ENCODE measurements at regions not wholly inside any gene's neighbourhood (a gene's known extent, or its start where the extent isn't known, plus 50 kb on each side); places are given as distances from the start of the nearest gene placed in this dataset.

DNA sequence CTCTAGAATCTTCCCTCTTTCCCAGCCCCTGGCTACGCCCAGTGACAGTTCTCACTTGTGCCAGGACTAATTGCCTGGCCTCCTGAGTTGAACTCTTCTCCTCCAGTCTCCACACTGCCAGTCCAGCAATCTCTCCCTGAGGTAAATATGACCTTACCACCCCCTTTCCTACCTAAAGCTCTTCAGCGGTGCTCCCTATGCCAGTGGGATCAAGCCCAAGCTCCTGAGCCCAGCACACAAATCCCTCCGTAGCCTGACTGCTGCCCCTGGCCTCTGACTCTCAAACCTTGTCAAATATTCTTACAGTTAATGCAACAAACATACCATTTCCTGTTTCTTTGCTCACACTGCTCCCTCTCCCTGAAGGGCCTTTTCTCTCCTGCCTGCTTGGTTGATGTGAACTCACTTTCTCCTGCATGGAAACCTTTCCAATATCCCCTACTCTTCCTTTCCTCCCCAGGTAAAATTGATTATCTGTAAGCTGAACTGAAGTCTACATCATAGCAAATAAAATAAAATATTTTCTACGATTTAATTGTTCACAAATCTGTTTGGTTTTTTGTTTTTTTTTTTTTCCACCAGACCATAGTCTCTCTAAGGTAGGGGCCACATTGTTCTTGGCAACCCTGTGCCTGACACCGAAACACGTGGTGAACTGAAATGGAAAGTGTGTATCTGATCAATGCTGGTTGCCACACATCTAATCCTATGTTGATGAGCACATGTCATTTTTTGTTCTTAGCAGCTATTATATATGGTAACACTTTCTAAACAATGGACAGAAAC is 147.5 kb downstream of the SLC38A6 start:
- TF ChIP-seq, protein P1, sequence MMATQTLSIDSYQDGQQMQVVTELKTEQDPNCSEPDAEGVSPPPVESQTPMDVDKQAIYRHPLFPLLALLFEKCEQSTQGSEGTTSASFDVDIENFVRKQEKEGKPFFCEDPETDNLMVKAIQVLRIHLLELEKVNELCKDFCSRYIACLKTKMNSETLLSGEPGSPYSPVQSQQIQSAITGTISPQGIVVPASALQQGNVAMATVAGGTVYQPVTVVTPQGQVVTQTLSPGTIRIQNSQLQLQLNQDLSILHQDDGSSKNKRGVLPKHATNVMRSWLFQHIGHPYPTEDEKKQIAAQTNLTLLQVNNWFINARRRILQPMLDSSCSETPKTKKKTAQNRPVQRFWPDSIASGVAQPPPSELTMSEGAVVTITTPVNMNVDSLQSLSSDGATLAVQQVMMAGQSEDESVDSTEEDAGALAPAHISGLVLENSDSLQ (IDR thresholded peaks at IDR 0.05): no peak
- TF ChIP-seq ZNF384 (IDR thresholded peaks at IDR 0.05) (no peak), BHLHE40 (IDR thresholded peaks at IDR 0.05; ENCODE audit: borderline replicate concordance) (no peak), FOXA1 (IDR thresholded peaks at IDR 0.05) (no peak), SUZ12 (IDR thresholded peaks at IDR 0.05) (no peak), ARNT (IDR thresholded peaks at IDR 0.05) (no peak), NFRKB (IDR thresholded peaks at IDR 0.05) (no peak), ELF4 (IDR thresholded peaks at IDR 0.05) (no peak), FOXM1 (IDR thresholded peaks at IDR 0.05; ENCODE audit: borderline replicate concordance) (no peak), CTBP1 (IDR thresholded peaks at IDR 0.05; ENCODE audit: borderline replicate concordance) (no peak), LEF1 (IDR thresholded peaks at IDR 0.05; ENCODE audit: borderline replicate concordance) (no peak), L3MBTL2 (conservative IDR thresholded peaks at IDR 0.05) (no peak), TARDBP (IDR thresholded peaks at IDR 0.05) (no peak), FOXK2 (IDR thresholded peaks at IDR 0.05) (no peak), HDGF (IDR thresholded peaks at IDR 0.05; ENCODE audit: borderline replicate concordance) (no peak), SP1 (IDR thresholded peaks at IDR 0.05) (no peak)
- POLR2A ChIA-PET: no interaction called here
- CTCF ChIA-PET: no interaction called here
- DNase-seq (ENCODE audit: extremely low spot score): no peak

DNA sequence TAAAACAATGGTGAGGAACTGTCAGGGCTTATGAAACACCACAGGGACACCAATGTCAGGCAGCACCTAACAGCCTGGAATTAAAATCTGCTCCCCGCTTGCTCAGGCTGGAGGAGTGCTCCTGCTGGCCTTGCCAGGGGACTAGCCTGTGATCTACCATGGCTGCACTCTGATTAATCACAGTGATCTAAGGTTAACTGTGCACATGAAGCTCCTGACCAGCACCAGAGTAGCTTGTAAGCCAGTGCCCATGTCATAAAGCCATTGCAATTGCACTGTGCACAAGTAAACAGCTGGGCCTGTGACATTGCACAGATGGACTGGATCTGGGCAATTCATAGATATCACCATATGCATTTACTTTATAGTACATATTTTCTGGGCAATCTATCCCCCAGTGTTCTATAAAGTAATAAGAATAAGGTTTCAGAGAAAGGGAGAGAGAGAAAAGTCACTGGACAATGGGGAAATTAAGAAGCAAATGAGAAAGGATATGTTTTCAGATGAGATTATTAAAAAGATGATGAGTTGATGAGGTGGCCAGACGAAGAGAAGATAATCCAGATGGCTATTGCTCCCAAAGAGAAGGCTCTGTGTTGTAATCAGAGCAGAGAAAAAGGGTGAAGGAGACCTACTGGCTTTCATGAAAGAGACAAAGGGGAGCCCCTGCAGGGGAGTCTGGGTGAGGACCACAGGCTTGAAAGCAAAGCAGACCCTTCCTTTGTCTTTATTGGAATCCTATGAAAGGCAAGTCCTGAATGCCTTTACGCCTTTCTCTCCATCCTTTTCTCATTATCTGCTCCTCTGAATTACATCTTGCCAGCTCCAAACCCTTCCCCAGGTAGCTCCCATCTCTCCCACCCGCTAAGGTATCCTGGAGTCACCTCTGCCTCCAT is 145.8 kb downstream of the SLC38A6 start:
- POLR2A ChIA-PET: no interaction called here
- DNase-seq (ENCODE audit: extremely low spot score): no peak
- TF ChIP-seq SUZ12 (IDR thresholded peaks at IDR 0.05) (no peak), FOXM1 (IDR thresholded peaks at IDR 0.05; ENCODE audit: borderline replicate concordance) (no peak), FOXA1 (IDR thresholded peaks at IDR 0.05) (no peak), TARDBP (IDR thresholded peaks at IDR 0.05) (no peak), ZNF384 (IDR thresholded peaks at IDR 0.05) (no peak)
- CTCF ChIA-PET: no interaction called here

- ChIA-PET POLR2A (no interaction called here), CTCF (no interaction called here)
- DNase-seq (ENCODE audit: extremely low spot score): no peak
- TF ChIP-seq FOXM1 (IDR thresholded peaks at IDR 0.05; ENCODE audit: borderline replicate concordance) (no peak), TARDBP (IDR thresholded peaks at IDR 0.05) (no peak)
Measured at GRCh38 chr14:61125867-61126572, 145.0 kb downstream of the SLC38A6 start.

- DNase-seq (ENCODE audit: extremely low spot score): no peak
- TF ChIP-seq L3MBTL2 (conservative IDR thresholded peaks at IDR 0.05) (no peak), ARNT (IDR thresholded peaks at IDR 0.05) (no peak), ZNF384 (IDR thresholded peaks at IDR 0.05) (no peak), FOXK2 (IDR thresholded peaks at IDR 0.05) (no peak), CTBP1 (IDR thresholded peaks at IDR 0.05; ENCODE audit: borderline replicate concordance) (no peak), NFRKB (IDR thresholded peaks at IDR 0.05) (no peak), FOXA1 (IDR thresholded peaks at IDR 0.05) (no peak), BHLHE40 (IDR thresholded peaks at IDR 0.05; ENCODE audit: borderline replicate concordance) (no peak), LEF1 (IDR thresholded peaks at IDR 0.05; ENCODE audit: borderline replicate concordance) (no peak), ELF4 (IDR thresholded peaks at IDR 0.05) (no peak), TARDBP (IDR thresholded peaks at IDR 0.05) (no peak), SP1 (IDR thresholded peaks at IDR 0.05) (no peak), SUZ12 (IDR thresholded peaks at IDR 0.05) (no peak), HDGF (IDR thresholded peaks at IDR 0.05; ENCODE audit: borderline replicate concordance) (no peak), FOXM1 (IDR thresholded peaks at IDR 0.05; ENCODE audit: borderline replicate concordance) (no peak)
- TF ChIP-seq, protein P1 (IDR thresholded peaks at IDR 0.05): no peak
- ChIA-PET POLR2A (no interaction called here), CTCF (no interaction called here)
Measured at GRCh38 chr14:61125041-61125866, 144.2 kb downstream of the SLC38A6 start.

DNA sequence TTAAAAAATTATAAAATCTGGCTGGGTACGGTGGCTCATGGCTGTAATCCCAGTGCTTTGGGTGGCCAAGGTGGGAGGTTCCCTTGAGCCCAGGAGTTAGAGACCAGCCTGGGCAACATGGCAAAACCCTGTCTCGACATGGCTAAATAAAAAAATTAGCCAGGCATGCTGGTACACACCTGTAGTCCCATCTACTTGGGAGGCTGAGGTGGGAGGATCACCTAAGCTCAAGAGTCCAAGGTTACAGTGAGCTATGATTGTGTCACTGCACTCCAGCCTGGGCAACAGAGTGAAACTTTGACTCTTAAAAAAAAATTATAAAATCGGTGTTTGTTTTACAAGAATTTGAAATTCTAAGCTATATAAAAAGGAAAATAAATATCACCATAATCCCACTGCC is 141.8 kb downstream of the SLC38A6 start:
- no peak for DNase-seq (ENCODE audit: extremely low spot score)
- ChIA-PET POLR2A (no interaction called here), CTCF (no interaction called here)
- TF ChIP-seq FOXK2 (IDR thresholded peaks at IDR 0.05) (no peak), ZNF384 (IDR thresholded peaks at IDR 0.05) (no peak), LEF1 (IDR thresholded peaks at IDR 0.05; ENCODE audit: borderline replicate concordance) (no peak), BHLHE40 (IDR thresholded peaks at IDR 0.05; ENCODE audit: borderline replicate concordance) (no peak), ARNT (IDR thresholded peaks at IDR 0.05) (no peak), L3MBTL2 (conservative IDR thresholded peaks at IDR 0.05) (no peak)
- TF ChIP-seq, protein P1 (IDR thresholded peaks at IDR 0.05): no peak

Data from HEK293T (cell line).